A549 (cell line): ENCODE measurements at regions not wholly inside any gene's neighbourhood (a gene's known extent, or its start where the extent isn't known, plus 50 kb on each side); places are given as distances from the start of the nearest gene placed in this dataset.

Experiments
- CHD2 ChIP-seq: fragments of 150-350 bp; IDR thresholded peaks from 2 replicates; pipeline ENCODE4 v1.6.1; 2014; ENCODE audit warnings: low read length; ENCODE audit not compliant: partially characterized antibody
- ELK1 ChIP-seq: fragments of 150-350 bp; IDR thresholded peaks from 2 replicates; pipeline ENCODE4 v1.6.1; 2014; ENCODE audit warnings: low read depth, mild to moderate bottlenecking, low read length
- RFX5 ChIP-seq: fragments of 450-650 bp; IDR thresholded peaks from 2 replicates; pipeline ENCODE4 v1.7.1; 2014; ENCODE audit warnings: antibody characterized with exemption, mild to moderate bottlenecking, moderate library complexity
- TF ChIP-seq, protein P1 (sequence below): fragments of >200 bp; sonication (Bioruptor Twin); formaldehyde crosslinking; IDR thresholded peaks from 3 replicates; pipeline ENCODE4 v1.5.1; 2016

GRCh38 chr2:133682347-133682746, 114.1 kb upstream of the NCKAP5 start:
- TF ChIP-seq CHD2: no peak
- TF ChIP-seq, protein P1, sequence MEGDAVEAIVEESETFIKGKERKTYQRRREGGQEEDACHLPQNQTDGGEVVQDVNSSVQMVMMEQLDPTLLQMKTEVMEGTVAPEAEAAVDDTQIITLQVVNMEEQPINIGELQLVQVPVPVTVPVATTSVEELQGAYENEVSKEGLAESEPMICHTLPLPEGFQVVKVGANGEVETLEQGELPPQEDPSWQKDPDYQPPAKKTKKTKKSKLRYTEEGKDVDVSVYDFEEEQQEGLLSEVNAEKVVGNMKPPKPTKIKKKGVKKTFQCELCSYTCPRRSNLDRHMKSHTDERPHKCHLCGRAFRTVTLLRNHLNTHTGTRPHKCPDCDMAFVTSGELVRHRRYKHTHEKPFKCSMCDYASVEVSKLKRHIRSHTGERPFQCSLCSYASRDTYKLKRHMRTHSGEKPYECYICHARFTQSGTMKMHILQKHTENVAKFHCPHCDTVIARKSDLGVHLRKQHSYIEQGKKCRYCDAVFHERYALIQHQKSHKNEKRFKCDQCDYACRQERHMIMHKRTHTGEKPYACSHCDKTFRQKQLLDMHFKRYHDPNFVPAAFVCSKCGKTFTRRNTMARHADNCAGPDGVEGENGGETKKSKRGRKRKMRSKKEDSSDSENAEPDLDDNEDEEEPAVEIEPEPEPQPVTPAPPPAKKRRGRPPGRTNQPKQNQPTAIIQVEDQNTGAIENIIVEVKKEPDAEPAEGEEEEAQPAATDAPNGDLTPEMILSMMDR: no peak
- no peak for TF ChIP-seq RFX5
- no peak for TF ChIP-seq ELK1
